ENCODE measurements at regions not wholly inside any gene's neighbourhood (a gene's known extent, or its start where the extent isn't known, plus 50 kb on each side); places are given as distances from the start of the nearest gene placed in this dataset.

DNA sequence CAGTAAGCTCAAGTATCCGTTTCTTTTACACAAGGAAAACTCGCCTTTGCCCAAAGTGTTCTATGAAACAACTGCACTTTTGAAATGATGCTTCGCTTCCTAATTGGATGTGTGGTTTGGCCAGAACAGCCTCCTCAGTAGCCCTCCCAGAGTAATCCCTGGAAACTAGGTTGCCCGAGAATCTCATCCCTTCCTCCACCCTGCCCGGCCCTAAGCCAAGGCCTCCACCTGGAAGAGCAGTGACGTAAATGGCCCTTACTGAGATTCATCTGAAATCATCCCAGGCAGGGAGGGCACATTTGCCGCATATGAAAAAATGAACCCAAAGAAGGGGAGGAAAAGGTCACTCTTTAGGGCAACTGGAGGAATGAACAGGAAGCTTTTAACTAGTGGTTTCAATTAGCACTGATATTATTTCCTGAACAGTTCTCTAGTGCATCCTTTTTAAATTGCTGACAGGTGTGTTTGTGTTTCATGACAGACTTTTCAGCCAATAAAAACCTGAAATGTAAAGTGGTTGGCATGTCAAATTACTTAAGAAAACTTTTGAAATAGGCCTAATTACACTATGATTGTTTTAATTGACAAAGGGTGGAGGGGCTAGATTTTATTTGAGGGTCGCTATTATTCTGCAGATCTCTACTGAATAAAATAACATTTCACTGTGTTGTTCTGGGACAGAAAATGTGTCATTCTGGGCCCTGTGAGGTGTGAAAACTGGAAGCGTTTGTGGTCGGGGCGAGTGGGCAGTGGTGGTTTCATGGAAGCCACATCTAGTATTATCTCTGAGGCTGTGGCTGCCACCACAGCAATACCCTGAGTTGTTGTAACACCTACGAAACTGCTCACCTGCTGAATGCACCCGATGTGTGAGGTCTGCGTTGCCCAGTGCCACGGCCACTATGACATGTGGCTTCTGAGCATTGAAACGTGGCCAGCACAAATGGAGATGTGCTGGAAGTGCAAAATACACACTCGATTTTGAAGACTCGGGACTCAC is 112.1 kb downstream of the ZIC5 start:
- no peaks in the 10 kb centered on the region for H3K9me3 ChIP-seq (ENCODE audit: low read length)
- FAIRE-seq: no peak
- no peaks in the 10 kb centered on the region for H3K36me3 ChIP-seq (replicated peaks in 1 of 2; ENCODE audit: control insufficient read depth in 1 of 2, insufficient read depth in 2 of 2, low read length in 2 of 2)
- no peak overlapping the region for H3K4me3 ChIP-seq (replicated peaks in 1 of 3; ENCODE audit: insufficient read depth in 1 of 3, low read depth in 2 of 3, low read length in 3 of 3)
- BruUV-seq (replicated peaks): no TSS peak
- no peak overlapping the region for H3K27ac ChIP-seq (ENCODE audit: extremely low read length, insufficient read depth, low read length)
- WGBS (ENCODE audit: low lambda C conversion rate): 92% methylated on average over 17 of the region's 18 CpGs
- TF ChIP-seq NR3C1 (CRISPR knock-in tag; IDR thresholded peaks at IDR 0.05) (no peak), MAFK (conservative IDR thresholded peaks at IDR 0.05 in 1 of 2, IDR thresholded peaks at IDR 0.05 in 1 of 2; ENCODE audit: low read length in 2 of 2) (peak in 1 of 2 experiments; percentile 69; a peak in 3 of 4 replicates), POLR2AphosphoS5 (IDR thresholded peaks at IDR 0.05; ENCODE audit: low read depth, low read length) (no peak), ZNF775 (CRISPR knock-in tag; IDR thresholded peaks at IDR 0.05; ENCODE audit: borderline replicate concordance) (no peak), MAFF (IDR thresholded peaks at IDR 0.05; ENCODE audit: low read depth, low read length) (0 out of 2 replicates have a peak, but pooled peaks have one; percentile 40), WIZ (CRISPR knock-in tag; IDR thresholded peaks at IDR 0.05) (no peak), ZNF674 (CRISPR knock-in tag; IDR thresholded peaks at IDR 0.05; ENCODE audit: low read depth) (no peak)
- DNase-seq (ENCODE audit: low spot score): no peak
- ATAC-seq: no peak
- no peak overlapping the region for H2AFZ ChIP-seq (ENCODE audit: low read length)
- POLR2A ChIA-PET: no interaction called here
- no peak overlapping the region for H3K9ac ChIP-seq (ENCODE audit: insufficient read depth, low read depth, low read length)
- no peaks in the 10 kb centered on the region for H3K4me1 ChIP-seq (ENCODE audit: insufficient read depth, low read length)
- in situ Hi-C loops (cut with HindIII; ENCODE audit: extremely low pct_ligation_motif_present, low pct_unique_long_range_greater_than_20kb): no loop called here
- no peak overlapping the region for H3K4me2 ChIP-seq (ENCODE audit: low read depth, low read length)
- H3K27me3 ChIP-seq (ENCODE audit: control insufficient read depth in 1 of 2, insufficient read depth in 2 of 2, low read length in 2 of 2): no peaks in the 10 kb centered on the region
- CTCF ChIA-PET (ENCODE audit: low intra/inter-chr PET ratio, low total read pairs): no interaction called here
- no peaks in the 10 kb centered on the region for H4K20me1 ChIP-seq (ENCODE audit: insufficient read depth, low read length)
- H3K79me2 ChIP-seq (ENCODE audit: insufficient read depth, low read length): no peaks in the 10 kb centered on the region
- intact Hi-C loops (cut with micrococcal nuclease; ENCODE audit: unreplicated experiment): no loop called here

DNA sequence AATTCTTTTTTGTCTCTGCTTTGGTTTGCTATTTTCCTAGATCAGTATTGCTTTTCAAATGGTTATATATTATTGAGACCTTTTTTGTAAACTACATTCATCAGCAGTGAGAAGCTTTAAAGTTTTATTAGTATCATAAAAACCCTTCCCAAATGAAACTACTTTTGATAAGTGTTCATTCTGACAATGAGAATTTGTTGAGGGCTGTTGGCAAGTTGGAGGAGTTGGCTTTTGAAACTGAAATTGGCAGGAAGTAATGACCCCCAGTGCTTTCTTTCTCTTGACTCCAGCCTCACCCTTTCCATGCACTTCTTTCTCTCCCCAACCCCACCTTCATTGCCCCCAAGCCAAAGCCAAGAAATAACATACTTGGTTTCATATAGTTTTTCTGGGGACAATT is 113.8 kb downstream of the ZIC5 start:
- POLR2A ChIA-PET: no interaction called here
- no peak for TF ChIP-seq JUND (CRISPR knock-in tag; IDR thresholded peaks at IDR 0.05)
- TF ChIP-seq, protein P1, sequence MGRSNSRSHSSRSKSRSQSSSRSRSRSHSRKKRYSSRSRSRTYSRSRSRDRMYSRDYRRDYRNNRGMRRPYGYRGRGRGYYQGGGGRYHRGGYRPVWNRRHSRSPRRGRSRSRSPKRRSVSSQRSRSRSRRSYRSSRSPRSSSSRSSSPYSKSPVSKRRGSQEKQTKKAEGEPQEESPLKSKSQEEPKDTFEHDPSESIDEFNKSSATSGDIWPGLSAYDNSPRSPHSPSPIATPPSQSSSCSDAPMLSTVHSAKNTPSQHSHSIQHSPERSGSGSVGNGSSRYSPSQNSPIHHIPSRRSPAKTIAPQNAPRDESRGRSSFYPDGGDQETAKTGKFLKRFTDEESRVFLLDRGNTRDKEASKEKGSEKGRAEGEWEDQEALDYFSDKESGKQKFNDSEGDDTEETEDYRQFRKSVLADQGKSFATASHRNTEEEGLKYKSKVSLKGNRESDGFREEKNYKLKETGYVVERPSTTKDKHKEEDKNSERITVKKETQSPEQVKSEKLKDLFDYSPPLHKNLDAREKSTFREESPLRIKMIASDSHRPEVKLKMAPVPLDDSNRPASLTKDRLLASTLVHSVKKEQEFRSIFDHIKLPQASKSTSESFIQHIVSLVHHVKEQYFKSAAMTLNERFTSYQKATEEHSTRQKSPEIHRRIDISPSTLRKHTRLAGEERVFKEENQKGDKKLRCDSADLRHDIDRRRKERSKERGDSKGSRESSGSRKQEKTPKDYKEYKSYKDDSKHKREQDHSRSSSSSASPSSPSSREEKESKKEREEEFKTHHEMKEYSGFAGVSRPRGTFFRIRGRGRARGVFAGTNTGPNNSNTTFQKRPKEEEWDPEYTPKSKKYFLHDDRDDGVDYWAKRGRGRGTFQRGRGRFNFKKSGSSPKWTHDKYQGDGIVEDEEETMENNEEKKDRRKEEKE (IDR thresholded peaks at IDR 0.05): no peak
- TF ChIP-seq NFIB (CRISPR knock-in tag; IDR thresholded peaks at IDR 0.05; ENCODE audit: borderline replicate concordance): no peak
- TF ChIP-seq MAFF (IDR thresholded peaks at IDR 0.05; ENCODE audit: low read depth, low read length): no peak
- no peak for TF ChIP-seq ZNF781 (CRISPR knock-in tag; IDR thresholded peaks at IDR 0.05; ENCODE audit: borderline replicate concordance, not compliant biosample characterization)

More for the DNA sequence above, 113.8 kb downstream of the ZIC5 start:
- in situ Hi-C loops (cut with HindIII; ENCODE audit: extremely low pct_ligation_motif_present, low pct_unique_long_range_greater_than_20kb) (no loop called here), intact Hi-C loops (cut with micrococcal nuclease; ENCODE audit: unreplicated experiment) (no loop called here)
- H2AFZ ChIP-seq (ENCODE audit: low read length): no peak overlapping the region
- ATAC-seq (no peak), DNase-seq (ENCODE audit: low spot score) (no peak), FAIRE-seq (no peak)
- H3K36me3 ChIP-seq (replicated peaks in 1 of 2; ENCODE audit: control insufficient read depth in 1 of 2, insufficient read depth in 2 of 2, low read length in 2 of 2): no peaks in the 10 kb centered on the region
- CTCF ChIA-PET (ENCODE audit: low intra/inter-chr PET ratio, low total read pairs): no interaction called here
- H3K9ac ChIP-seq (ENCODE audit: insufficient read depth, low read depth, low read length): no peak overlapping the region
- no peak overlapping the region for H3K4me2 ChIP-seq (ENCODE audit: low read depth, low read length)
- H3K4me3 ChIP-seq (replicated peaks in 1 of 3; ENCODE audit: insufficient read depth in 1 of 3, low read depth in 2 of 3, low read length in 3 of 3): no peak overlapping the region
- H3K79me2 ChIP-seq (ENCODE audit: insufficient read depth, low read length): no peaks in the 10 kb centered on the region
- no TSS peak for BruUV-seq (replicated peaks)
- H3K4me1 ChIP-seq (ENCODE audit: insufficient read depth, low read length): no peaks in the 10 kb centered on the region
- H3K27me3 ChIP-seq (ENCODE audit: control insufficient read depth in 1 of 2, insufficient read depth in 2 of 2, low read length in 2 of 2): no peaks in the 10 kb centered on the region
- H3K9me3 ChIP-seq (ENCODE audit: low read length): no peaks in the 10 kb centered on the region
- H4K20me1 ChIP-seq (ENCODE audit: insufficient read depth, low read length): no peaks in the 10 kb centered on the region
- no peak overlapping the region for H3K27ac ChIP-seq (ENCODE audit: extremely low read length, insufficient read depth, low read length)
